GM18873 (cell line): ENCODE measurements at regions not wholly inside any gene's neighbourhood (a gene's known extent, or its start where the extent isn't known, plus 50 kb on each side); places are given as distances from the start of the nearest gene placed in this dataset.
"Not testable (repeated sequence)": the region's sequence is repeated elsewhere in the genome, so short reads cannot be mapped to it uniquely, and the experiment has no call there.

ENCODE experiments used
- ATAC-seq: cut with Tn5 transposase; IDR thresholded peaks from one replicate; pipeline ENCODE4 v1.9.1; 2021; ENCODE audit warnings: mild to moderate bottlenecking, moderate library complexity, moderate number of reproducible peaks; ENCODE audit not compliant: unreplicated experiment, low FRiP score

- no peak for ATAC-seq
These were observed 134.8 kb upstream of the KLF6 start for GRCh38 chr10:3919709-3920308.

GRCh38 chr10:3917392-3917791 lies 132.4 kb upstream of the KLF6 start:
- not testable (repeated sequence) for ATAC-seq

- ATAC-seq: no peak
These were observed 129.7 kb upstream of the KLF6 start for GRCh38 chr10:3914733-3915132.

GRCh38 chr10:3911713-3912442 lies 126.9 kb upstream of the KLF6 start:
- no peak for ATAC-seq

- ATAC-seq: no peak
These were observed 126.2 kb upstream of the KLF6 start for GRCh38 chr10:3911241-3911640.

GRCh38 chr10:3909339-3909738 lies 124.3 kb upstream of the KLF6 start:
- ATAC-seq: no peak

GRCh38 chr10:3908183-3908582 lies 123.2 kb upstream of the KLF6 start:
- ATAC-seq: no peak

- ATAC-seq: no peak
These were observed 122.5 kb upstream of the KLF6 start for GRCh38 chr10:3907514-3907913.

- ATAC-seq: no peak
These were observed 121.6 kb upstream of the KLF6 start for GRCh38 chr10:3906511-3907111.

GRCh38 chr10:3904419-3904960 lies 119.5 kb upstream of the KLF6 start:
- ATAC-seq: no peak

- ATAC-seq: peak; percentile 20
These were observed 117.9 kb upstream of the KLF6 start for GRCh38 chr10:3902809-3903410.

- peak; percentile 93 for ATAC-seq
These were observed 117.2 kb upstream of the KLF6 start for GRCh38 chr10:3902054-3902808.

- no peak for ATAC-seq
These were observed 116.4 kb upstream of the KLF6 start for GRCh38 chr10:3901370-3901769.

- ATAC-seq: no peak
These were observed 115.4 kb upstream of the KLF6 start for GRCh38 chr10:3900391-3900790.

GRCh38 chr10:3898821-3899220 lies 113.8 kb upstream of the KLF6 start:
- ATAC-seq: no peak

GRCh38 chr10:3897156-3897555 lies 112.1 kb upstream of the KLF6 start:
- no peak for ATAC-seq

GRCh38 chr10:3896161-3896560 lies 111.2 kb upstream of the KLF6 start:
- ATAC-seq: no peak

GRCh38 chr10:3895045-3895631 lies 110.1 kb upstream of the KLF6 start:
- no peak for ATAC-seq

GRCh38 chr10:3893901-3894563 lies 109.0 kb upstream of the KLF6 start:
- no peak for ATAC-seq
